ENCODE measurements at regions not wholly inside any gene's neighbourhood (a gene's known extent, or its start where the extent isn't known, plus 50 kb on each side); places are given as distances from the start of the nearest gene placed in this dataset.

DNA sequence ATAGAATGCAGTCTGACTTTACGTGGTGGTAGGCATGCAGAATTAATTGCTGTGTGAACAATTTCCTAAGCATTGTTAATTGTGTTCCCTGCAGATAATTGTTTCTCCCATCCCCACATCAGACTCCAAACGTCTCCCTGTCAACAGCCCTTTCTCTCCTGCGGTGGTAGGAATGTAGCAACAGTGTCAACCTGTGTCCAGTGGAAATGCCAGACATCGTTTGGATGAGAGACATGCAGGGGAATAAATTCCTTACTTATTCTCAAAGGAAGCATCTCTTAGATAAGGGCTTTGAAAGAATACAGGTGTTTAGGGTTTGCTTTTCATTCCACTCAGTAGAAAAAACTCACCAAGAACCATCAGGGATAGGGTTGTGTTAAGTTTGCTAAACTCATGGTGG lies 245.3 kb upstream of the WWC1 start:
- no peak for DNase-seq

DNA sequence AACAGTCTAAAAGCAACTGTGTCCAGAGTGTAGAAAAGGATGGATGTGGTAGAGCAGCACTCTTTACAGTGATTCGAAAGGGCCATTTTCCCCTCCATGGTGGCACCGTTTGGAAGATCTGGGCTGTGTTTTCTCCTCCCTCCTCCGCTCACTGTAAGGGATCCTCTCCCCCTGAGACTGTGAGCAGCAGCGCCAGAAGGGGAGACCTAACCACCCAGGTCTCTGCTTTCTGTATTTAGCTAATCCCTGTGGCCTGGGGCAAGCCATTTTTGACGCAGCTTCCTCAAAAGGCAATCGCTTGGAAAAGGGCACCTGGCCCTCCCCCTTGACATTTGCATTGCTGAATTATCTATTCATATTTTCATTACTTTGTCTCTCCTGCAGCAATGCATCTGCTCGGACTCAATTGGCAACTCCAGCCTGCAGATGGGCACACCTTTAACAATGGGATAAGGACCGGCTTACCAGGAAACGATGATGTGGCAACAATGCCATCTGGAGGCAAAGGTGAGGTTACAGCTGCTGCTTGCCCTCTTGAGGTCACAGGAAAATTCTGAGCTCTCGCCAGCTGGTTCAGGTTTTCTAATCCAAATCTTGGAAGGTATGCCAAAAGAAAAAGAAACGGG lies 244.3 kb upstream of the WWC1 start:
- DNase-seq, result peak in 24 of 56 donors; percentile 2 to 47 (median 12)

DNA sequence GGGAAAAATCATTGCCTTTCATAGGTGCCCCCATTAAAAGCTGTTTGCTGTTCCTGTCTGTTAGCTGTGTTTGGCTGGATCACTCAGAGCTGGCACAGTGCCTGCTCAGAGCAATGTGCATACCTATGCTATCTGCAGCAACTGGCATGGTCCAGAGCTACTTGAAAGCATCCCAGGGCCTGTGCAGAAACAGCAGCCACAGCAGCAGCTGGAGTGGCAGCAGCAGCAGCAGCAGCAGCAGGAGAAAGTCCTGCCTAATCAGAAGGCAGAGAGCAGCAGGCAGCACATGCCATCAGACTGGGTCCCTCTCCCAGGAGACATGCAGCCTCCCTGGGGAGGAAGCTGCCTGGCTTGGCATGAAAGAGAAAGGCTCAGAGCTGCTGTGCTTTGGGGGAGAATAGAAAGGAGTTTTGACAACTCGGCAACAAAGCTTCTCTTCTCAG lies 243.8 kb upstream of the WWC1 start:
- peak in 9 of 56 donors; percentile 5 to 44 (median 11) for DNase-seq

DNA sequence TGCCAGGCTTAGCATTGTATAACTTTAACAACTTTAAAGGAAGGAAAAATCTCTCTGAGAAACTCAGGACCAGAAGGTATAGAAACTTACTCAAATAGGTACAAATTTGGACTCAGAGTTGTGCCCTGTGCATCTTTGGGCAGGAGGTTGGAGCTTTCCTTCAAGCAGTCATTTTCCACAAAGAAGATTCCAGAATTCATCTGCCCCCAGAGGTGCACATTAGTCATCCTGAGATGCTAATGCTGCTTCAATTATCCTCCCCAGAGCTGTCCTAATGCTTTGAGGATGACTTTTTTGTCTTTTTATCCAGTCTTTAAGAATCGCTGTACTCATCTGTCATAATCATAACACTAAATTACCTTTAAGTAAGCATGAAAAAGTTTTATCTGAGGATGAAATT lies 243.0 kb upstream of the WWC1 start:
- no peak for DNase-seq

DNA sequence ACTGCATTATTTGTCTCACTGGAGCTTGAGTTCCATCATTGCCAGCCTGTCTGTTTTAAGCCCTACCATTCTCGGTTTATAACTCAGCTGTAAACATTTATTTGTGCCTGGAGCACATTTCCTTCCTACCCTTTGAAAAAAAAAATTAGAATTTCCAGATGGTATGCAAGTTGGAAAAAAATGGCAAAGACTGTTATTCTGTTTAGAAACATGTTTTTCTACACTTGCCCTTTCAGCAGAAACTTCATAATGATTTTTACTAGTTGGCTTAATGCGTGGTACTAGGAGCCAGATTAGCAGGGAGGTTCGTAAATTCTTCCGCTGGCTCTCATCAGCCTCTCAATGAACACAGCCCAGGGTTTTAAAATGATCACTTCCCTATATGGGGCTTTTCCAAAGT lies 238.8 kb upstream of the WWC1 start:
- DNase-seq, result no peak

DNA sequence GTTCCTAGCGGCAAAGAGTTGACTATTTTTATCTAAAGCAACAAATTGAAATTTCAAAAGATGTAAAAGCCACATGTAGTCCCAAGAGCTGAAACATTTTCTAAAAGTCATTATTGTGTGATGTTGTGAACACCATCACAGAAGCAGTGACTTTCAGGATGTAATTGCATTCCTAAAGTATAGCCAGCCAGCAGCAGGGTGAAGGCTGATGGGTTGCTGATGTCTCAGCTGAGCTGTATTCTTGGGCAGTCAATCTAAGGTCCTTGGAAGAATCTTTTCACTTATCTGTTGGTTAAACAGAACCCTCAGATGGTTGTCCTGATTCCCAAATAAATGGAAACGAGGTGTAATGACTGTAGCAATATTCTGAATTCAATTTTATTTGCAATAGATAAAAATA lies 237.4 kb upstream of the WWC1 start:
- no peak for DNase-seq

DNA sequence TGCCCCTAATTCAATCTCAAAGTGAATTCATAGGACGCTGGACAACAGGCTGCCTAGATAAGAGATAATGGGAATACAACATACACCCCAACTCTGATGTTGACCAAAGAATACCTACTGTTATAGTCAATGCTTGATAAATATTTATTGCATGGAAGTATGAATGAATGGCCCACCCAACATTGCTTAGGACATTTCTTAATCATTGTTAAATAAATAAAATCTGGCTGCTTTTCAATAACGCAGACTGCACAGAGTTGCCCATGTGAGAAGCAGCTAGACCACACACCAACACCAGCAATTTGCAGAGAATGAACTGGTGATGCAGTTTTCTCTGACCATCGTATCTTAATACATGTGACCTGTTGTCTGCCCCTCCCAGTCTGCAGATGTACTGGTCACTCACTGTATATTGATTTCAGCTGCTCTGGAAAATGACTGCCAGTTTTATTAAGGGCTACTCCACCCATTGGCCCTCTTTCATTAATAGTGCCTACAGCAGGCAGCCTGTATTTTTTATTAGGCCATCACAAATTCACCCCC lies 236.2 kb upstream of the WWC1 start:
- no peak for DNase-seq

DNA sequence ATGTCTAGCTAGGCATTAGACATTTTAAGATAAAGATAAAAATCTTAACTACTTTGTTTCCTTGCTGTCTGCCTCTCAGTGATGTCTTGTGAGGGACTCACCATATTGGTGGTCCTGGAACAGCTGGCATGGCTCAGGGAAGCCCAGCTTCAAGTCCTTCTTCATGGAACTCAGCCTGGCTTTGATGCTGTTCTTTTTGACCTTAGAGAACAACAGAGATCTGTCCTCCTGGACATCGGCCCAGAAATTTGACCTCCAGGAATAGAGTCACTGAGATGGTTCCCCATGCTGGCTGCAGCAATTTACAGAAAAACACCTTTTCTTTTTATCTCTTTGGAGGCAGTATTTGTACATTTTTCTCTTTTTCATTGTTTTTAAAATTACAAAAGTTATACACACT lies 235.5 kb upstream of the WWC1 start:
- DNase-seq, result no peak

DNA sequence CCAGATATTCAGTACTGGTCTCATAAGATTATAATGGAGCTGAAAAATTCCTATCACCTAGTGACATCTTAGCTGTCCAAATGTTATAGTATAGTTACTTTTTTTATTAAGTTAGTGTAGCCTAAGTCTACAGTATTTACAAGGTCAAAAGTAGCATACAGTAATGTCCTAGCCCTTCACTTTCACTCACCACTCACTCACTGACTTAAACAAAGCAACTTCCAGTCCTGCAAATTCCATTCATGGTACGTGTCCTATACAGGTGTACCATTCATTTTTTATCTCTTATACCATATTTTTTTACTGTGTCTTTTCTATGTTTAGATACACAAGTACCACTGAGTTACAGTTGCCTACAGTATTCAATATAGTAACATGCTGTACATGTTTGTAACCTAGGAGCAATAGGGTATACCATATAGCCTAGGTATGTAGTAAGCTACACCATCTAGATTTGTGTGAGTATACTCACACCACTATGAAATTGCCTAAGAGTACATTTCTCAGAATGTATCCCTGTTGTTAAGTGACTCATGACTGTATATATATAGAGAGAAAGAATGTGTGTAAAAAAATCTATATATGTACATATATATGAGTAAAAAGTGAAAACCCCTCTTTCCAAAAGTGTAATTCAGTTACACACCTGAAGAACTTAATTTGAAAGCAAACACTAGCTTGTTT lies 234.8 kb upstream of the WWC1 start:
- no peak for DNase-seq

DNA sequence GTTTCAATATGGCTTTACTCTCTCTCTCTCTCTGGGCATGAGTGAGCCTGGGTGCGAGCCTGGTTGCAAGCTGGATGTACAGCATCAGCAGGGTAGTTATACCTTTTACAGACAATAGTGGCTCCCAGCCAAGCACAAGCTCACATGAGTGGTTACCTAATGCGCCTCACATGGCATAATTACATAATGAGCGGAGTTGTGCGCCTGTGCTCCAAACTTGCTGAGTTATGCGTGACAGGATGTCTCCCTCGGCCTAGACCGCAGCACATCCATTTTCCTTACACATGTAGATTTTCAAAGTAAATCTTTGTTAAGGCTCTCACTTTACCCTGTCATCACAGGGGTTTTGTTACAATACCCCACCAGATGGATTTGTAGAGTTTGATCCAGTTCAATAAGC lies 233.5 kb upstream of the WWC1 start:
- no peak for DNase-seq

DNA sequence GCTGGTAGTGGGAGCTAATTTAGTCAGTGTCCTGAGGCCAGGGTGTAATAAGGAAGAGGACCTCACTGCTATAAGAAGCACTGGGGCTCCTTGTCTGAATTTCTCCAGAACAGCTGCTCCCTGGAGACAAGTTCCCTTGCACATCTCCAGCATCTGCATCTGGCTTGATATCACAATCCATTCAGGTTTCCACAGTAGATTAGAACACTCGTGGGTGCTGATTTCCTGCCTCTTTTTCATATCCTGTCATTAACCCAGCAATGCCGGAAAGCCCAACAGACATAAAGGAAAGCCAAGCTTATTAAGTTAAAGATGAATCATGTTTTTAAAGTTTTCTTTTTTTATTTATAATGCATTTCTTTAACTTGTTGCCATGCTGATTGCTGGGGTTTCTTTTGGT lies 232.3 kb upstream of the WWC1 start:
- DNase-seq, result no peak

DNA sequence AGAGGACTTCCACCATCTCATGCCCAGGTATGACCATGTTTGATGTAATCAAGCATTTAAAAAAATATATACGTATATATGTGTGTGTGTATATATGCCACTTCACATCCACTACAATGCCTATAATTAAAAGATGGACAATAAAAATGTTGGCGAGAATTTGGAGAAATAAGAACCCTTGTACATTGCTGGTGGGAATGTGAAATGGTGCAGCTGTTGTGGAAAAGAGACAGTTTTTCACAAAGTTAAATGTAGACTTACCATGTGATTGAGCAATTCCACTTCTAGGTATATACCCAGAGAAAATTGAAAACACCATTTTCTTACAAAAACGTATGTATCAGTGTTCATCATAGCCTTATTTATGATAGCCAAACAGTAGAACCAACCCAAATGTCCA lies 229.2 kb upstream of the WWC1 start:
- no peak for DNase-seq

DNA sequence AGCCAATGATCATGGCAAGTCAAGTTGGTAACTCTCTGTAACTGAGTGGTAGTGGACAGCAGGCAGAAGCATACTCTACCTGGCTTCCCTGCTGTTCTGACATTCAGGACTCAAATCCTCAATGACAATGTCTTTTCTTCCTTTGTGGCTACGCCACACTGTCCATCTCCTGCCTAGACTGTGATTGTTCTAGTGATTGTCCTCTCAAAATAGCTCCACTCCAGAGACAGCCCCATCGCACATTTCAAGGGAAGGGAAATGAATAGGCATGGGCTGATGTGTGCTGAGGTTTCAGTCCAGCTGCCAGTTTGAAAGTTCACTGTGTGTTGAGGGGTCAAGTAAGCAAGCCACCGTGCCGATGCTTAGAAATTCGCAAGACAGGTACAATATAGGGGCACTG lies 227.0 kb upstream of the WWC1 start:
- DNase-seq, result no peak

DNA sequence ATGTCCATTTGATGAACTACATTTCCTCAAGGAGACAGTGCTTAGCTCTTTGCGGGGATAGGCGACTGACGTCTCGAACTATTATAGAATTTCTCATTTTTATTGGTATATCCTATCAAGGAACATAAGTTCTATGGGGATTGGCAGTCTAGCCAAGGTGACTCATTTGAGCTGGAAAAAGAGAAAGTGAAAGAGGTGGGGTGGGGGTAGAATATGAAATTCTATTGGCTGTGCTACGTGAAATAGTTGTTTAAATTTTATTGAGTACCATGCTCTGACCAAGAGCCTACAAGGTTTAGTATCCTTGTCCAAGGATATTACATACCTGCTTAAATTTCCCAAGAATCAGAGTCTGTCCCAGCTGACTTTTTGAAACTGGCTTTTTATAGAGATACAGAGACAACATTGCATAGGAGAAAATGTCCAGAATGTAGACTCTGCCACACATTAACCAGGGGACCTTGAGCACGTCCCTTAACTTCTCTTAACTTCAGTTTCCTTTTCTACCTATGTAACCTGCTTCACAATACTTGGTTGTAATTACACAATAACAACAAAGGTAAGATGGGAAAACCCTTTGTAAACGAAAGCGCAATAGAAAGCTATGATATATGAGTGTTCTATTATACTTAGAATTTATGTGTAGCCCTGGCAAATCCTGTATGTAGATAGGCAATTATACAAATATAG lies 226.4 kb upstream of the WWC1 start:
- no peak for DNase-seq

DNA sequence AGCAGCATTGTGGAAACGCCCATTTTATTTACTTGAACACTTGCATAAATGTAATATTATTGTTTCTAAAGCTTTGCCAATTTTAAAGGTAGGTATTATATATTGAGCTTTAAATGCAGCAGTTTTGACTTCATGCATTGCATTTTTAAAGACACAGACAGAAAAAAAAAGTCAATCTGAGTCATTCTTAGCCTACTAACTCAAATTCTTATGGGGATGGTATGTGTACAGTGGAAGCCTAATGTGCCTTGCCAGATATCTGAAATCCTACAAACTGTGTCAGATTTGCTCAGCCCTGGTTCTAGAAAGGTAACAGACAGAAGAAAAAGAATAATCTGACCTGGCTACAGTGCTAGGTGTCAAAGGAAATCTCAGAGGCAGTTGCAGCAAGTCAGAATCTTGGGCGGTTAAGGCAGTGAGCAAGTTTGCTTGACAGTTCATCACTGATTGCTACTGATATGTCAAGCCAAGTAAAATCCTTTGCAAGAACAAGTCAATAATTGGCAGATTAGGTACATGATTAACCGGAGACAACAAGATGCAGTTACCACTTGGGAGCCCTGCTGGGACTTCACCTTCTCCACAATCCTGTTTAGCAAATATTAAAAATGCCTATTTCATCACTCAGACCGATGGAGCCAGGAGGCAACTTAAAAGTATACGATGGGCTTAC lies 224.8 kb upstream of the WWC1 start:
- no peak for DNase-seq

DNA sequence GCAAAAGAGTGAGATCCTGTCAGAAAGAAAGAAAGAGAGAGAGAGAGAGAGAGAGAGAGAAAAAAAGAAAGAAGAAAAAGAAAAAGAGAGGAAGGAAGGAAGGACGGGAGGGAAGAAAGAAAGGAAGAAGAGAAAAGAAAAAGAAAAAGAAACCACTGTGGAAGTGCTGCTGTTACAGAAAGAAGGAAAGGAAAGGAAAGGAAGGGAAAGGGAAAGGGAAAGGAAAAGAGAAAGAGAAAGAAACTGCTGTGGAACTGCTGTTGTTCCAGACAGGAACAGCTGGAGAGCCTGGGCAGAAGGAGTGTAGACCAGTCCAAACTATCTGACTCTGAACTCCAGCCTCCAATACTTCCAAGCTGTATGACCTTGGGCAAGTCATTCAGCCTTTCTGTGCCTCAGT lies 220.7 kb upstream of the WWC1 start:
- no peak for DNase-seq

DNA sequence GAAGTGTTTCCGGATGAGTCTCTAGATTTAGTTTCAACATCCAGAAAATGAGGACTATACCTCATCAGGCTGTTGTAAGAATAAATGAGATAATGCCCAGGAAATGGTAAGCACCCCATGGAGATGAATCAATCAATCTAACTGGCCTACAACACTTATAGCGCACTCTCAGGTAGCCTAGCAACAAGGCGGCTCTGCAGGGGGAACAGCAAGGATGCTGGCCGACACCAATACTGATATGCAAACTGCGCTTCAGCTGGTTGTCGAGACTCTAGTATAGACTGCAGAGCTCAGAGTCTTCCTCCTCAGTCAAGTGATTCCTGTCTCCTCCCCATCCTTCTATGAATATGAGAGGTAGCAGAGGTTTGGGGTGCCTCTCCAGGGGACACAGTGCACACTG lies 218.8 kb upstream of the WWC1 start:
- no peak for DNase-seq

DNA sequence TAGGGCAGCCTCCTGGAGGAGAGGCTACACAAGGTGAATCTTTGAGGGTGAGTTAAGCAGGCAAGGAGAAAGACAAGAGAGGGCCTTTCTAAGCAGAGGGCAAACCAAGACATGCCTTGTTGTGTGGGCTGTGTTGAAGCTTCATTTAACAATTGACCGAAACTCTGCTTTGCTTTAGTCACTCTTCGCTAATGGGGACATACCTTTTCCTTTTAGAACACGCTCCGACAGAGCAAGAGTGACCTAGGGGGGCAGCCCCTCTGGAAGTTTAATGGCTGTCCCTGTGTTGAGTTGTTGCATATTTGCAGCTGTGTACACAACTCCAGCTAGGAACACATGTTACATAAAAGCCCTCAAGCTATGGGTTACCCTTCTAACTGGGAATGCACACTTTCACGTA lies 218.1 kb upstream of the WWC1 start:
- DNase-seq, result no peak

DNA sequence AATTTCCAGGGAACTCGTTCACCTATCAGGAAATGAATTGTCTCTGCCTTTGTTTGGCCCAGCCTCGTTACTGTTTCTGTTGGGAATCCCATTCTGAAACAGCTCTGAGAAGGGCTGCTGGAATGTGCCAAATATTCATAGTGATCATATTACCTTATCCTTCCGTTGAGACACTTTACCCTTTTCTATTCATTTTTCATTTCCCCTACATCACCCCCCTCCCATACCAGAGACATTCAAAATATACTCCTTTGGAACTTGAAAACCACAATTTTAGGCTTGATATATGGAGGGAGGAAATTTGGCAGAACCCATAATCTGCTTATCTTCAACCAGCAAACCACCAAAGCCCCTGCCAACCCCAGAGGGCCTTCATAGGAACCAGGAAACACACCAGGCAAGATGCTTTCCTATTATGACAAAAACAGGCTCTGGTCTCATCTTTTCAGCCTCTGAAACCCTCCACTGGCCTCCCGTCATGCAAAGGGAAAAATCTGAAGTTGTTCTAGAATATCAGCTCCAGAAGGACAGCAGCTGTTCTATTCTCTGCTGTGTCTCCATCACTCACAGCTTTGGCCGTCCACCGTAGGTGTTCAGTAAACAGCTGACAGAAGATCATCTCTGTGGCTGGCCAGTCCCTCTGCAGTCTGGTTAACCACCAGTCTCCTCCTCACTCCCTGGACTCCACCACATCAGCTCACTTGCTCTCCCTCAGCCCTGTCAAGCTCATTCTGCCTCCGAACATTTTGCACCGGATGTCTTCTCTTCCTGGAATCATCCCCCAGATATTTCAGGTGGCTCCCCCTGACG lies 217.2 kb upstream of the WWC1 start:
- no peak for DNase-seq

DNA sequence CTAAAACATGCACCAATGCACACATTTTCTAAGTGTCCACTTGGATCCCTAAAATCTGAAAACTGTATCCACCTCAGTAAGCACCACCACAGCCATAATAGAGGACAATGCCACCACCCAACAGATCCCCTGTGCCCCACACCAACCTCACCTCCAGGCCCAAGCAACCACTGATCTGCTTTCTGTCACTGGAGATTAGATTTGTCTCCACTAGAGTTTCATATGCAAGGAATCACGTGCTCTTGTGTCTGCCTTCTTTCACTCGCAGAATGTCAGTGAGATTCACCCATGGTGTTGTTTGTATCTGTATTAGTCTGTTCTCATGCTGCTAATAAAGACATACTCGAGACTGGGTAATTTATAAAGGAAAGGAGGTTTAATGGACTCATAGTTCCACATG lies 216.1 kb upstream of the WWC1 start:
- DNase-seq, result no peak

DNA sequence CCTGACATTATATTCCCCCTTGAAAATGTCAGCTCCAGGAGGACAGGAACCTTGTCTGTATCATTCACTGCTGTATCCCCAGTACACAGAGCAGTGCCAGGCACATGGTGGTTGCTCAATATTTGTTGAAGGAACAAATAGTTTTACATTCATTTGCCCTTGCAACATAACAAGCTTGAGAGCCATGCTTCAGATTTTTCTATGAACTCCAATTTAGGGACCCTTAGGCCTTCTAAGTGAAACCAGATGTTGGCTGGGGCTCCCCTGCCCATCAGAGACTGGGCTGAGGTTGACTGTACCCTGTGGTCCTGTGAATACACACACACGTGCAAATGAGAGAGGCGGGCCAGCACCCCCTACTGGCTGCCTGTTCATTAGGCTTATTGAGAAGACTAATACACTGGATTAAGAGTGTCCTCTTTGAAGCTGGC lies 214.9 kb upstream of the WWC1 start:
- peak in 9 of 56 donors; percentile 1 to 39 (median 11) for DNase-seq

All from amygdala (tissue), 56 donors.